AML-193 (cell line): ENCODE measurements at regions not wholly inside any gene's neighbourhood (a gene's known extent, or its start where the extent isn't known, plus 50 kb on each side); places are given as distances from the start of the nearest gene placed in this dataset.

ENCODE experiments used
- DNase-seq, 2 experiments: peaks; one replicate each; lab custom pipeline; 2025; lab: John Stamatoyannopoulos, UW

DNA sequence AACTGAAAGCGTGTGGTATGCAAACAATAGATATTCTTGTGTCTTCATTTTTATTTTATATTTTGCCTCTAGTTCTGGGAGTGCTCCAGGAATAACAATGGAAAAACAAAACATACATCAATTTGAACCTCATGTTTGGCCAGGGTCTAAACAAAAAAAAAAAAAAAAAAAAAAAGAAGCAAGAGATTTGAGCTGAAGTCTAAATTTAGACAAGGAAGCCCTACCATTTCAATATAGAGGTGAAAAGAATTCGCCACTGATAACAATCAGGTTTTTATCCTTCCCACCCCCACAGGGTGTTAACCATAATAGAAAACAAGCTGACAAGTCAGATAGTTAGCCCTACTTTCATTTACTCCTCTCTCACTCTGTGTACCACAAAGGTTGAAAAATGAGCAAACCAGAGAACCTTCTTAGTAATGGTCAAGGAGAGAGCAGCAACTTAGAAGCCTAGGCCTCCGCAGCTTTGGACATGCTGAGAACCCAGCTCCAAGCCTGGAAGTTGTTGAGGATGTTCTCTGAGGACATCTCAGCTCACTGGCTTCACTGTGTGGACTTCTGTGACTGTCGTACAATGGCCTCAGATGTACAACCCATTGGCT lies 118.2 kb upstream of the HMHB1 start:
- no peak for DNase-seq

GRCh38 chr5:143692342-143692741 lies 119.6 kb upstream of the HMHB1 start:
- no peak for DNase-seq

DNA sequence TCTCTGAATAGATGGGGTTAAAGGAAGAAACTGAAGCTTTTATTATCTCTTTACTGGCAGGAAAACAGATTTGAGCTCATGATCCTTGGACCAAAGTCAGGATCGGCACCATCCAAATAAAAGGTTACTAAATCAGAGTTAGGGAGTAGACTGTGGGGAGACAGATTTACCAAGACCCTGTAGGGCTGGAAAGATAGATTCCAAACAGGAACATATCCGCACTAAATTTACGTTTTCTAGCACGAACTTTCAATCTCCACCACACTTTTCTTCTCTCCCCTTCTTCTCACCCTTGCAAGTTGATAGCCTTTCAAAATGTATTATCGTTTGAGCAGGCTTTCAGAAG lies 120.0 kb upstream of the HMHB1 start:
- DNase-seq: no peak

- DNase-seq: no peak
These were observed 120.5 kb upstream of the HMHB1 start for GRCh38 chr5:143691287-143691944.

DNA sequence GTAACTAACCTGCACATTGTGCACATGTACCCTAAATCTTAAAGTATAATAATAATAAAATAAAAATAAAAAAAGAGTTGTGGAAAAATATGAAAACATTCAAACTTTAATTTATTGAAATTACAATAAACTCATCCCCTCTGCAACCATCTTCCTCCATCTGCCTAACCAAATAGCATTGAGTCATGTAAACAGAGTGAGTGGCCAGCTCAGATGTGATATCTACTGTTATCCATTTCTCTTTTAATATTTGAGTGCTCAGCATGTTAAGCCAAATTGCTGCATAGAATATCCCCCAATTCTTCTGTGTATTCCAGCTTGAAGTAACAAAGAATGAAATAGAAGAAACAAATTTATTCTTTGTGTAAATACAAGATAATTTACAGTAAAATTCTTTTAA lies 124.4 kb upstream of the HMHB1 start:
- no peak for DNase-seq

- no peak for DNase-seq
These were observed 126.6 kb upstream of the HMHB1 start for GRCh38 chr5:143685246-143685815.

GRCh38 chr5:143683459-143683858 lies 128.5 kb upstream of the HMHB1 start:
- DNase-seq: no peak

GRCh38 chr5:143682929-143683386 lies 129.0 kb upstream of the HMHB1 start:
- no peak for DNase-seq

DNA sequence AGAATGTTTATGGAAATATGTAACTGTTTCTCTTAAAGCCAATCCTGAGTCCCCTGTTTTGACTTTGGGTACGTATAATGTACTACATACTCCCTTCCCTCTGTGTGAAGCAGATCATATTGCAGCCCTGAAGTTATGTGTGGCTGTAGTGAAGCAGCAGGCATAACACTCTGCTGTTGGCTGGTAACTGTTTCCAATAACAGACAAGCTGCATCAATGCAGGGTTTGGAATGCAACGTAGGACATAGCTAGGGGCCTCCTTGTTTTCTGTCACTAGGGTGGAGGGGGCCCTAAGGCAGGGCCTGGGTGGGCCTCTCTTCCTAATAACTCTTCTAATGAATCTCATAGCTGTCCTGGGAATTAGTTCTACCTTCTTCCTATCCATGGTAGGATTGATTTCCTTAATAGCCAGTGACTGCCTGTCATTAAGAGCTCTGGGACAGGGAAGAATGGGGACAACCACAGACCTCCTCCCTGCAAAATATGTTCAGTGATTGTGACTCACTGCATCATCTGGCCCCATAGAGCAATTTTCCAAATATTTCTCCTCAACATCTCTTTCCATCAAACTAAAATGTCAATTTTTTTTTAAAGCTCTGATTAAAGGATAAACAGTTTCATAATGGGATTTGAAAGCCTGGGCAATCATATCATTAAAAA lies 129.6 kb upstream of the HMHB1 start:
- no peak for DNase-seq

GRCh38 chr5:143680672-143681259 lies 131.2 kb upstream of the HMHB1 start:
- DNase-seq: no peak

DNA sequence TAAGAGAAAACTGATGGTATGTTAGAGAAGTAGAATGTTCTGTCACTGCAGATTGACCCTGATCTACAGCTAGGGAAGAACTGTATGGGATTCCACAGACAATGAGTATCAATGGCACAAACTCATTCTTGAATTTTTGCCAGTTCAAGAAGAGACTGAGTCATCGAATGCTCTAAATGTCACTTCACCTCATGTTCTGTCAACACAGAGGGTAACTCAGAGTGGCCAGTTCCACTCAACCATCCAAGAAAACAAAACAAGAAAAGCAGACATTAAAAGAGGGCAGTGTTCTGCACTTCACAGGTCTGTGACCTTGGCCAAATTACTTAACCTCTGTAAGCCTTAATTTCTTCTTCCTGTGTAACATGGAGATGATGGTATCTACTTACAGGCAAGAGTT lies 132.2 kb upstream of the HMHB1 start:
- no peak for DNase-seq

DNA sequence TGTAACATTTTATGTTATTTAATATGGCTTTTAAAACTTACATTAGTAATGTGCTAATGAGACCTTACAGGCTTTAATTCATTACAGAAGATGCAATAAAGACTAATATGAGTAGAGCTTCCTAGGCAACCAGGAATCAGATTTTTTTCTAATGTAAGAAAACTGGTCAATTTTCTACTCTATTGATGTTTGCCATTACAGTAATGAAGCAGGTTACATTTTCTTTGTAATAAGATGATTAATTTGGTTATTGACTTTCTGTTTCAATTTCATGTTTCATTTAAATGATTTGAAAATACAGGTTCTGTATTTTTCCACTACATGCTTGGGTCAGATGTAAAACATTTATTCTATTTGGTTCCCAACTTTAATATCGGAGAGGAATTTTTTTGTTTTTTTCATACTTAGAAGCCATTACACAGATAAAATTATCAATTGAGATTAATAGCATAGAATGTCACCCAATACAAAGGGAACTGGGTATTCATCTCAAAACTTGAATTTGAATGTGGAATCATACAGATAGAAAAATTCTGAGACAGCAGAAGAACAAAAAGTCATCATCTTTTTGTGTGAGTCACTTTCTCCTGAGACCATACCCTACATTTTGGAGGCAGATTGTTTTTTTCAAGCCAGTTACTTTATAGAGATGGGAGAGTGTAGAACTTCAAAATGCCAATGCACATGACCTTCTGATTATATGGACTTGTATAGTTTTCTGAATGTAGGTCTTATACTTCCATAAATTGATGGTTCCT lies 133.6 kb upstream of the HMHB1 start:
- no peak for DNase-seq

DNA sequence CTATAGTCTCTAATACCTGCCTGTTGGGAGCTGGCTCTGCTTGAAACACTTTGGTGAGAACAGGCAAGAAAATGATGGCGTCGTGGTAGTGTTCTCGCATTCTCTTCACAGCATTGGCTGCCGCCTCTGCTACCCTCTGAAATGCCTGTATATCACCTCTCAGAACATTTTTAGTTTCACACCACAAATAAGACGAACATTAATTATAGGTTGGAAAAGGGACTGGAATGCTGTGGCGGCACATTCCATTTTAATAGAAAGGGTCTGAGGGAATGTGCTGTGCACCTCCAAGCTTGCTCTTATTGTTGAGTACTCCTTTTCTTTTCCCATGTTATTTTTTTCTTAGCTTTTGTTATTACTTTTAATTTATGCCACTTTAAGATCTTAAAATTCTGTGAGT lies 134.6 kb upstream of the HMHB1 start:
- no peak for DNase-seq

GRCh38 chr5:143676802-143677201 lies 135.2 kb upstream of the HMHB1 start:
- no peak for DNase-seq

- no peak for DNase-seq
These were observed 137.5 kb upstream of the HMHB1 start for GRCh38 chr5:143674469-143674786.

DNA sequence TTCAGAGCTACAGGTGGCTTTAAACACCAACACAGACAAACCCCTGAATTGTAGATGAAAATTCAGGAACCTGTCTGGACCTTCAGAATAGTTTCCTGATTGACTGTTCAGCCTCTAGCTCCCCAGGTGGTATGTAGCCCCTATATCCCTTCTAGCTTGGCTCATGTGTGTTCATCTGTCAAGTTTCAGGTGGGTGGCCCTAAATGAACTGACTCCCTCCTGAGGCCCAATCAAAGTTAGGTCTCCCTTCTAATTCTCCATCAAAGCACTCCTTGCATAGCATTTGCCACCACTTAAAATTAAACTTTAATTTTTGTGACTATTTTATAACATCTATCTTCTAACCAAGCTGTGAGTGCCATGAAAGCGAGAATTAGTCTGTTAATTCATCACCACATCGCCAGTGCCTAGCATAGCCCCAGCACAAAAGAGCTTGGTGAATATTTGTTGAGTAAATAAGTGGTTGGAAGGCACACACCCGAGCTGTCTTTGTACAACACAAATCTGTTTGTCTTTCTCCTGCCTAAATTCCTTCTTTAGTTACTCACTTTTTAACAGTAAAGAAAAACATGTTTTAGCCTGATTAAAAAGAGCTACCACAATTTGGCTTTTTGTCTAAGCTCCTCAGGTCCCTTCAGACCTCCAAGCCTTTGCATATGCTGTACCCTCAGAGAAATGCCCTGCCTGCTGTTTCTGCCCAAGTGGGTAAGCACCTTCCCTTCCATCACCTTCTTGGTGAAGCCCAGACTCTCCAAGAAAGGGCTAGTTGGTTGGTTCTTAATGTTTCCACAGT lies 138.1 kb upstream of the HMHB1 start:
- no peak for DNase-seq

- no peak for DNase-seq
These were observed 139.2 kb upstream of the HMHB1 start for GRCh38 chr5:143672806-143673205.

- no peak for DNase-seq
These were observed 140.0 kb upstream of the HMHB1 start for GRCh38 chr5:143671674-143672569.

DNA sequence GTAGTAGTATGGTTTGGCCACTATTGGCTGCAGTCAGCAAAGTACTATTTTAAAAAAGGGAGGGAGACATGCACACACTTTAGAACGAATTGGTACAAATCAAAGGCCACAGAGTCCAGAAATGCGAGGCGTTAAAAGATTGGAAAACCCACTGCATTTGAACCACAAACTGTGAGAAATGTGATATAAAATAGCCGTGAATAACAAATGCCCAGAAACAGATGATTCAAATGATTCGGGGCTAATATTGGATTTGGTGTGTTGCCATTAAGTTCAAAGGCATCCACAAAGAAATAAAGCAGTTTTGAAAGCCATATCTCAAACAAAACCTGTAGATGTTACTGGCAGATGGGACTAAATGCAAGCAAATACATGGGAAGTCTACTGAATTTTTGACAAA lies 140.9 kb upstream of the HMHB1 start:
- DNase-seq: no peak

DNA sequence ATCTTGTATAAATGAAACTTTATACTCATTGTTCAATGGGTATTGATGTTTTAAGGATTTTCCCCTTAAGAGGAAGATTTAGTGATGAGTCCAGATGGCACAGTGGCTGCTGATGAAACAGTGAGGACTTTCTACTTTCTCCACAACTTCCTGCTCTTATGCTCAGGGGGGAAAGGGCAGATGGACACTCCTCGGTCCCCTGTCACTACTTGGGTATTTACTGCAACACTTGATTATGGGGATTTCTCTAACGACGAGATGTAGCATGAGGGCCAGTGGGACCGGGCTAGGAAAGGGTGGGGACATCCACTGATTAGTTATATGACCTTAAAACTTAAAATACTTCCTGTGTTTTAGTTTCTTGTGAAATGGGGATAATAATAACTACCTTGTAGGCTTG lies 146.1 kb upstream of the HMHB1 start:
- DNase-seq: no peak
